Body of pancreas (tissue), 4 donors: ENCODE measurements at regions not wholly inside any gene's neighbourhood (a gene's known extent, or its start where the extent isn't known, plus 50 kb on each side); places are given as distances from the start of the nearest gene placed in this dataset.

Experiments used
- CTCF ChIP-seq, 7 experiments: fragments of 450-650 bp in 4 of 7; fragments of 200-600 bp in 3 of 7; sonication (generic) in 3 of 7; IDR thresholded peaks; one replicate each; pipeline ENCODE4 v1.5.1; 2016 to 2019; ENCODE audit warnings: antibody characterized with exemption in 7 of 7
- POLR2A ChIP-seq, 3 donors: fragments of 450-650 bp; IDR thresholded peaks; one replicate each; pipeline ENCODE4 v1.6.1; 2016; ENCODE audit warnings: antibody characterized with exemption in 3 of 3, mild to moderate bottlenecking in 2 of 3

- TF ChIP-seq CTCF (IDR thresholded peaks at IDR 0.05) (no peak), POLR2A (IDR thresholded peaks at IDR 0.05) (no peak)
Observed at GRCh38 chr7:131157530-131158243, 170.0 kb upstream of the MKLN1 start.
